GM06990 (cell line): ENCODE measurements at regions not wholly inside any gene's neighbourhood (a gene's known extent, or its start where the extent isn't known, plus 50 kb on each side); places are given as distances from the start of the nearest gene placed in this dataset.

ENCODE experiments used
- DNase-seq: peaks from one replicate; pipeline ENCODE4 v3.0.0-alpha.2; 2011; ENCODE audit not compliant: insufficient read length; ENCODE audit errors: extremely low read depth
- H3K27me3 ChIP-seq: replicated peaks from 2 replicates; pipeline ENCODE4 v1.6.0; 2011; ENCODE audit warnings: low read length; ENCODE audit not compliant: control insufficient read depth, insufficient read depth
- H3K36me3 ChIP-seq: 2 replicates; pipeline ENCODE4 v1.5.1; 2011; ENCODE audit warnings: low read length; ENCODE audit not compliant: control insufficient read depth, insufficient read depth
- H3K4me3 ChIP-seq: replicated peaks from 2 replicates; pipeline ENCODE4 v1.5.1; 2011; ENCODE audit warnings: low read depth, mild to moderate bottlenecking, control low read depth, low read length
- CTCF ChIP-seq: IDR thresholded peaks from 2 replicates; pipeline ENCODE4 v1.5.1; 2011; ENCODE audit warnings: low read length, control low read depth, mild to moderate bottlenecking, inconsistent platforms; ENCODE audit not compliant: insufficient read depth, poor library complexity, severe bottlenecking

GRCh38 chr18:78650926-78651325 is 328.7 kb upstream of the SALL3 start:
- no peak for TF ChIP-seq CTCF
- H3K27me3 ChIP-seq, result no peaks in the 10 kb centered on the region
- no peaks in the 10 kb centered on the region for H3K36me3 ChIP-seq
- no peak for DNase-seq
- H3K4me3 ChIP-seq, result no peak overlapping the region

GRCh38 chr18:78652001-78652545 is 327.5 kb upstream of the SALL3 start:
- no peak for TF ChIP-seq CTCF
- H3K27me3 ChIP-seq, result no peaks in the 10 kb centered on the region
- H3K36me3 ChIP-seq, result no peaks in the 10 kb centered on the region
- DNase-seq, result no peak
- no peak overlapping the region for H3K4me3 ChIP-seq

DNA sequence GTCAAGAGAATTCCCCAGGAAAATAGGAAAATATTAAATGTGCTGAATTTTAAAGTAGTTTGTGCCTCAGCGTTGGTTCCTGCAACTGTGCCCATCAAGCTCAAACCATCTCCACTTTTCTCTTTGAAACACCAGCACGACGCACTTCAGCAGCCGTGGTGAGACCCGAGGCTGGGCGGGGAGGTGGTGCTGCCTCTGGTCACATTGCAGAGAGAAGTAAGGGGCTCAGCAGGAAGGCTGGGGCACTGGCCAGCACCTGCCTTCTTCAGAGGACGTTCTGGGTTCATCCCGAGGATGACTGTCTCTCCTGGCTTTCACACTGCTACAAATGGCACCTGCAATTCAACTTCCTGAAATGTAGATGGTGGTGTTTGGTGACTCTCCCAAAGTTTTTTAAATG is 323.7 kb upstream of the SALL3 start:
- no peak for DNase-seq
- Histone ChIP-seq H3K4me3 (no peak overlapping the region), H3K36me3 (no peaks in the 10 kb centered on the region), H3K27me3 (no peaks in the 10 kb centered on the region)
- no peak for TF ChIP-seq CTCF

- DNase-seq, result no peak
- H3K4me3 ChIP-seq, result no peak overlapping the region
- TF ChIP-seq CTCF, result no peak
- H3K36me3 ChIP-seq, result no peaks in the 10 kb centered on the region
- no peaks in the 10 kb centered on the region for H3K27me3 ChIP-seq
These were observed 323.2 kb upstream of the SALL3 start for GRCh38 chr18:78656346-78656925.

DNA sequence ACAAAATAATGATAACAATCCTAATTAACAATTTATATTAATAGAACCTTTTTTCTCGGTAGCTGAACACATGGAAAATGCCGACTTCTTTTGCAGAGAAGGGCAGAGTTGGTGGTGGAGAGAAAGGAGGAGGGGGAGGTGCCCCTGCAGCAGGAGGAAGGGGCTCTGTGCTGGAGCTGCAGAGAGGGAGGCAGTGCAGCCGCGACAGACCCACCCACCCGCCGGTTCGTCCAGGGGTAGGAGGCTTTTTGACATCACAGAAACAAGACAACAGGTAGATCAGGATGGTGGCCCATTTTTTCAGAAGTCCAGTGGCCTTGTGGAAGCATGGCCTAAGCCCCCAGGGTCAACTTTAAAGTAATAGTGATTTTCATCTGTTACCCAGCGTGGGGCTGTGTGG is 321.1 kb upstream of the SALL3 start:
- H3K36me3 ChIP-seq, result no peaks in the 10 kb centered on the region
- H3K27me3 ChIP-seq, result no peaks in the 10 kb centered on the region
- DNase-seq, result no peak
- no peak for TF ChIP-seq CTCF
- no peak overlapping the region for H3K4me3 ChIP-seq

DNA sequence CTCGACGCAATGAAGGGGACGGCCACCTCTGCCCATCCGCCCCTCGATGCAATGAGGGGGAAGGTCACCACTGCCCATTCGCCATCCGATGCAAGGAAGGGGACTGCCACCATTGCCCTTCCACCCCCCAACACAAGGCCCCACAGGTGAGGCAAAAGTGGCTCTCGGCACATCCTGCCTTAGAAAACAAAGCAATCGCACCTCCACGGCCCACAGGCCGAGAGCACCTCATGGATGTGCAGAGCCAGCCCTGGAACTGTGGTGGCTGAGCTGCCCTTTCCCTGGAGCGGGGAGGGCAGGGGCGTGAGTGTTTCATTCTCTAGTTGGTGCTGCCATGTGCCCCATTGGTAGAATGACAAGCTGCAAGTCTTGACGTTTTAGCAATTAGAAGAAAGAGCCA is 320.6 kb upstream of the SALL3 start:
- no peak for TF ChIP-seq CTCF
- DNase-seq, result no peak
- Histone ChIP-seq H3K27me3 (no peaks in the 10 kb centered on the region), H3K4me3 (no peak overlapping the region), H3K36me3 (no peaks in the 10 kb centered on the region)
